ENCODE measurements at regions not wholly inside any gene's neighbourhood (a gene's known extent, or its start where the extent isn't known, plus 50 kb on each side); places are given as distances from the start of the nearest gene placed in this dataset.

DNA sequence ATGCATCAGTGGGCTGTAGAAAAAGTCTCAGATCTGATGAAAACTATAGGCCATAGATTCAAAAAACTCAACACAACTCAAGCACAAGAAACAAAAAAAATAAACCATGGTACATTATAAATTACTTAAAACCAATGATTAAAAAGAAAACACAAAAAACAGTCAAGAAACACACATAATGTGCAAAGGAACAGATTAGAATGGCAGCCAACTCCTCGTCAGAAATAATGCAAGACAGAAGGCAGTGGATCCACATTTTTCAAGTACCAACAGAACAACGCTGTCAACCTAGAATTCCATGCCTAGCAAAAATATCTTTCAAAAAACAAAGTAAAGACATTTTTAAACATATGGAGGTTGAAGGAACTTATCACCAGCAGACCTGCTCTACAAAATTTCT lies 69.7 kb downstream of the PSMB1 start:
- H3K36me3 Mint-ChIP-seq = no peaks in the 10 kb centered on the region
- H3K9me3 Mint-ChIP-seq = no peaks in the 10 kb centered on the region
- H3K4me1 Mint-ChIP-seq = no peaks in the 10 kb centered on the region
- CTCF ChIA-PET = no interaction called here
- no peak for DNase-seq
- no peak overlapping the region for H3K27ac Mint-ChIP-seq
- no peak overlapping the region for H3K4me3 Mint-ChIP-seq
- peaks cover 12% of the 10 kb centered on the region for H3K27me3 Mint-ChIP-seq

DNA sequence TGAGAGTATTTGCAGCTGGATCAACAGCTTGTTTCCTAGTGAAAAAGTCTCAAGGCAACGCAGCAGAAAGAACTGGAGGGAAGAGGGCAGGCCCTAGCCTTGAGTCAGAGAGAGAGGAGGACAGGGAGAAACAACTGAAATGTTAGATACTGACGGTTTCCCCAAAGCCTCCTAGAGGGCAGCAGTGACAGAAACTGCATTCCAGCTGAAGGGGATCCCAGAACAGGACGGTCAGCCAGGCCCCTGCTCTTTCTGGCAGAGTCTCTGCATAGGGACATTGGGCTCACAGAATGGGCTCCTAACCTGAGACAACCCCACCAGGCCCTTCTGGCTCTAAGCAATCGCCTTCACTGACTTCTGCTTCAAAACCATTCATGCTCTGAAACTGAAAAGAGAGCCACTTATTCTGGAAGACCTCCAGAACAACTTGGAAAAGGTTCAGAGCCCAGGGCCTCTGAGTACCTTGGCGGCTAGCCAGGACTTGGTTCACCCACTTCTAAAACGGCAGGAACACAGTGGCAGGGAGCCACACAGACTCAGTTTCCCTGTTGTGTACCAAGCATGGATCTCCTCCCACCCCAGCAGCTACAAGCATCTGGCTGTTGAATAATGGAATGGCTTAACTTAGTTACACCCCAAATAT lies 72.9 kb downstream of the PSMB1 start:
- no peak for DNase-seq
- CTCF ChIA-PET = no interaction called here
- H3K27me3 Mint-ChIP-seq = peaks cover 7% of the 10 kb centered on the region
- no peak overlapping the region for H3K27ac Mint-ChIP-seq
- H3K4me1 Mint-ChIP-seq = no peaks in the 10 kb centered on the region
- H3K36me3 Mint-ChIP-seq = no peaks in the 10 kb centered on the region
- H3K4me3 Mint-ChIP-seq = no peak overlapping the region
- H3K9me3 Mint-ChIP-seq = no peaks in the 10 kb centered on the region

DNA sequence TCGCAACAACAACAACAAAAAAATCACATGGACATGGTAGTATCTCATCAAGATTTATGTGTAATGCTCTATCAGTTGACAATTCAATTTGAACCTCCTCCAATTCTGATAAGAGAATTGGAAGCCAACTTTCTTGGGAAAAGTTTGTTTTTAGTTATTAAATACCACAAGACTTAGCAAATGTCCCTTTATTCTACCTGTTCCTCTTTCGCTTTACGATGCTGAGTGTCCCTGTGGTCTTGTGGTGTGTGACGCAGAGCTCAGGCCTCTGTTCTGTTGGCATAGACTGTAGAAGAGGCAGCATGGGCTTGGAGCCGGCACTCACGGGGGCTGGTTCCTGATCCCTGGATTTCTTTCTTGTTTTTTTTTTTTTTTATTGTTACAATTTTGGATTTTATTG lies 76.7 kb downstream of the PSMB1 start:
- Mint-ChIP-seq H3K4me1 (no peaks in the 10 kb centered on the region), H3K9me3 (no peaks in the 10 kb centered on the region), H3K36me3 (no peaks in the 10 kb centered on the region), H3K27ac (no peak overlapping the region), H3K4me3 (no peak overlapping the region), H3K27me3 (peaks cover 4% of the 10 kb centered on the region)
- no peak for DNase-seq
- CTCF ChIA-PET = no interaction called here

DNA sequence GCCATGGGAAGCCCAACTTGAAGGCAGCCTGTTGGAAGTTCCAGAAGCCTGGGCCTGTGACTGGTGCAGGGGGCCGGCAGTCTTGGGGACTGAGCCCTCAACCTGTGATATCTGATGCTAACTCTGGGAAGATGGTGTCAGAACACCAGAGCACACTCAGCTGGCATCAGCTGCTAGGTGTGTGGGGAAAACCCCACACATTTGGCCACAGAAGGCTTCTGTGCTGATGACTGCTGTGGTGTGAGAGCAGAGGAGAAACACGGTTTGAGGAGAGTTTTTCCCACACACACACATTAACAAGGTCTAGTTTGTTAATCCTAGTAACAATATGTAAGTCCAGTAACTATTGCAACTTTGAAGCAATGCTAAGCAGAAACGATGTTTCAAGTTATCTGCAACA lies 78.0 kb downstream of the PSMB1 start:
- CTCF ChIA-PET = no interaction called here
- Mint-ChIP-seq H3K27ac (no peak overlapping the region), H3K4me3 (no peak overlapping the region), H3K27me3 (no peaks in the 10 kb centered on the region), H3K9me3 (no peaks in the 10 kb centered on the region), H3K4me1 (no peaks in the 10 kb centered on the region), H3K36me3 (no peaks in the 10 kb centered on the region)
- no peak for DNase-seq

DNA sequence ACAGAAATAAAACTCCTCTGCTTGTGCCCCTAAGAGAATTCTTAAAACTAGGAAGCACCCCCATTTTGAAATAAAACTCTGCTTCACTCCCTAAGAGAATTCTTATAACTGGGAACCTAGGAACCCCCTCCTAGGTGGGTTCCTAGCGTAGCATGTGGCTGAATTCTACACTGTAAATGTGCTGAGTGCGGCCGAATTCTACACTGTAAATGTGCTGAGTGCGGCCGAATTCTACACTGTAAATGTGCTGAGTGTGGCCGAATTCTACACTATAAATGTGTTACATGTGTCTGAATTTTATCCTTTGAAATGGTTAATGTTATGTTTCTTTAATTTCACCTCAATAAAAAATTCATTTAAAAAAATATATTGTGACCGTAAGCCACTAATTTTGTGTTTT lies 79.3 kb downstream of the PSMB1 start:
- H3K9me3 Mint-ChIP-seq = no peaks in the 10 kb centered on the region
- H3K27me3 Mint-ChIP-seq = no peaks in the 10 kb centered on the region
- H3K27ac Mint-ChIP-seq = no peak overlapping the region
- CTCF ChIA-PET = no interaction called here
- no peak for DNase-seq
- no peak overlapping the region for H3K4me3 Mint-ChIP-seq
- H3K4me1 Mint-ChIP-seq = no peaks in the 10 kb centered on the region
- no peaks in the 10 kb centered on the region for H3K36me3 Mint-ChIP-seq

DNA sequence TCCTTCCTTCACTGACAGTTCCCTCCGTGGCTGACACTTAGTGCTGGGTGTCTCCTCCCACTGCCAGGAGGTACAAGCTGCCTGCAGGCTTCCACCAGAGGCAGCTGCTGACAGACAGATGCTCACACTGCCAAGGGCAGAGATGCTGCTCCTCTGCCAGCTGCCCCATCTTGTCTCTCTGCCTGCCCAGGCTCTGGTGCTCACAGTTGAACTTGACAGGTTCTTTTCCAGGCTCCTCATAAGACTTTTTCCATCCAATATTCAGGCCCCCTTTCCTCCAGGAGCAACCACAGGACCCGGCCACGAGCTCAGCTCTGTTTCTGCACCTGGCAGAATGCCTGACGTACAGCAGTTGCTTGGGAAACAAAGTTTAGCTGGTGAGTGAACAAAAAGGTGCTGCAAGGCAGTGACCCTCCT lies 79.8 kb downstream of the PSMB1 start:
- Mint-ChIP-seq H3K27me3 (no peaks in the 10 kb centered on the region), H3K36me3 (peaks cover under 1% of the 10 kb centered on the region), H3K9me3 (peaks cover 1% of the 10 kb centered on the region), H3K27ac (no peak overlapping the region), H3K4me3 (no peak overlapping the region), H3K4me1 (no peaks in the 10 kb centered on the region)
- CTCF ChIA-PET = no interaction called here
- no peak for DNase-seq

DNA sequence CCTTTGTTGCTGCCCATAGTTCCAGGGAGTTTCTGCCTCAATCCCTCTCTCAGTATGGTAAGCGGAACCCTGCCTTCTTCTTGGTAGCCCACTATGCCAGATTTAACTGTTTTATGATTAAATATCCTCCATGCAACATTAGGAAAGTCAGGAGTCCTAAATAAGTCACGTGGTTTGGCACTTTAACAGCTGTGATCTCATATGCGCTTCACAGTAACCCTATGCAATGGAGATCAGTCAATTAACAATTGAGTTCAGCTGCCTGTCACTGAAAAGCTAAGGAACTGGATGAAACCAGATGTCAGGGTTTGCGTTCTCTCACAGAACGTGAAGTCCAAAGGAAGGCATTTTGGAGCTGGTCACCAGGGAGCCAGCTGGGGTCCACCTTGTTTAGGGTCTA lies 81.6 kb downstream of the PSMB1 start:
- peaks cover 3% of the 10 kb centered on the region for H3K36me3 Mint-ChIP-seq
- no peaks in the 10 kb centered on the region for H3K27me3 Mint-ChIP-seq
- H3K27ac Mint-ChIP-seq = no peak overlapping the region
- peaks cover 9% of the 10 kb centered on the region for H3K9me3 Mint-ChIP-seq
- DNase-seq = no peak
- CTCF ChIA-PET = no interaction called here
- H3K4me1 Mint-ChIP-seq = no peaks in the 10 kb centered on the region
- no peak overlapping the region for H3K4me3 Mint-ChIP-seq

DNA sequence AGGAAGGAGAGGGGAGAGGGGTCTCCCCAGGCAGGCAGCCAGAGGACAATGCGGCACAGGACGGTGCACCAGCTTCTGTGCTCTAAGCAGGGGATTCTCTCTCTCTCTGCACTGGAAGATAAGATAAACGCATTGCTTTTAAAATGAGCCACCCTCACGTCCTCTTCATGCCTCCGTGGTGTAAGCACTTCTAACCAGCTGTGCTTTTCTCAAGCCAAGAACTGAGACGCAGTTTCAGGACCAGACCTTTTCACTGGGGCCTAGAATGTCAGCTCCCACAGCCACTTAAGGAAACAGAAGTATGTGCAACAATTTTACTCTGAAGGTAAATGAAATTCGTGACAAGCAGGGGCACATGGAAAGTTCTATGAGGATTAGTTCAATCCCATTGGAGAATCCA lies 82.4 kb downstream of the PSMB1 start:
- no peak for DNase-seq
- H3K9me3 Mint-ChIP-seq = peaks cover 12% of the 10 kb centered on the region
- CTCF ChIA-PET = interaction anchor here (0.6 kb wide), 1 partner anchor 1862 kb away, joined by 3 read pairs; no protein-coding TSS in a partner anchor
- no peaks in the 10 kb centered on the region for H3K27me3 Mint-ChIP-seq
- peaks cover 3% of the 10 kb centered on the region for H3K36me3 Mint-ChIP-seq
- no peak overlapping the region for H3K4me3 Mint-ChIP-seq
- no peak overlapping the region for H3K27ac Mint-ChIP-seq
- H3K4me1 Mint-ChIP-seq = no peaks in the 10 kb centered on the region

DNA sequence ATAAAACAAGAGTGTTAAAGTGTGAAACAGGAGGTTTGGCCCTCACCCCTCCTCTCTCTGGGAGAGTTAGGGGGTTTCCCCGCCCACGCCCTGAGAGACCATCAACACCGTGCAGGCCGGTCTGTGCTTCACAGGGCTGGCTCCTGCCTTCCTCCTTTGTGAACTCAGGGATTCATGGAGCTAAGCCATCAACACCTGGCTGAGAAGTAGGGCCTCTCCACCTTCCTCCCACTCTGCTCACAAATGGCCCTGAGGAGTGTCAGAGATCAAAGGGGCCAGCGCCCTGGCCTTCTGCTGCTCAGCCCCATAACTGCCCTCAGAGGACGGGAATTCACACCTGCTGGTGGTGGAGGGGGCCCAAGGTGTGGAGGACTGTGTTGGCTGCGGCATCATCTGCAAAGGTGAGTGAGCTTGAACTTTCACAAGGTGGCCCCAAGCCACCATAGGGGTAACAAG lies 88.6 kb downstream of the PSMB1 start:
- no peak overlapping the region for H3K27ac Mint-ChIP-seq
- peaks cover 5% of the 10 kb centered on the region for H3K4me1 Mint-ChIP-seq
- peaks cover 18% of the 10 kb centered on the region for H3K27me3 Mint-ChIP-seq
- no peak overlapping the region for H3K4me3 Mint-ChIP-seq
- peaks cover 3% of the 10 kb centered on the region for H3K36me3 Mint-ChIP-seq
- CTCF ChIA-PET = no interaction called here
- H3K9me3 Mint-ChIP-seq = peaks cover 15% of the 10 kb centered on the region
- no peak for DNase-seq

DNA sequence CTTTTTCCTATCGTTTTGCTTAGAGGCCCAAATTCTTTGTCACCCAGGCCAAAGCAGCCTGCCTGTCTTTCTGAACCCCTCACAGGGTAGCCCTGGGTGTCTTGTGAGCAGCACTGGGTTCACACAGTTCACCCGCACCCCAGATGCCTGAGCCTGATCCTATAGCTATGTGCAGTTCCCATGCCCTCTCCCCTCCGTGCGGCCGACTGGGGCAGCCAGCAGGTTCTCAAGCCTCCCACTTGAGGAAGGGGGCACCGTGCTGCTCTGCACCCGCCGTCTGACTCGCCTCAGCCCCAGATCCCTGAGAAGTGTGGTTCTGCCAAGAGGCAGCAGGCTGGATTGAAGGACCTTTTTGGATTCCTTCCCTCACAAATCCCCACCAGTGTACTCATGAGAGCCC lies 89.0 kb downstream of the PSMB1 start:
- H3K4me1 Mint-ChIP-seq = peaks cover 7% of the 10 kb centered on the region
- no peak overlapping the region for H3K4me3 Mint-ChIP-seq
- H3K36me3 Mint-ChIP-seq = peaks cover 3% of the 10 kb centered on the region
- H3K27ac Mint-ChIP-seq = no peak overlapping the region
- CTCF ChIA-PET = no interaction called here
- peaks cover 21% of the 10 kb centered on the region for H3K27me3 Mint-ChIP-seq
- no peak for DNase-seq
- H3K9me3 Mint-ChIP-seq = peaks cover 15% of the 10 kb centered on the region

DNA sequence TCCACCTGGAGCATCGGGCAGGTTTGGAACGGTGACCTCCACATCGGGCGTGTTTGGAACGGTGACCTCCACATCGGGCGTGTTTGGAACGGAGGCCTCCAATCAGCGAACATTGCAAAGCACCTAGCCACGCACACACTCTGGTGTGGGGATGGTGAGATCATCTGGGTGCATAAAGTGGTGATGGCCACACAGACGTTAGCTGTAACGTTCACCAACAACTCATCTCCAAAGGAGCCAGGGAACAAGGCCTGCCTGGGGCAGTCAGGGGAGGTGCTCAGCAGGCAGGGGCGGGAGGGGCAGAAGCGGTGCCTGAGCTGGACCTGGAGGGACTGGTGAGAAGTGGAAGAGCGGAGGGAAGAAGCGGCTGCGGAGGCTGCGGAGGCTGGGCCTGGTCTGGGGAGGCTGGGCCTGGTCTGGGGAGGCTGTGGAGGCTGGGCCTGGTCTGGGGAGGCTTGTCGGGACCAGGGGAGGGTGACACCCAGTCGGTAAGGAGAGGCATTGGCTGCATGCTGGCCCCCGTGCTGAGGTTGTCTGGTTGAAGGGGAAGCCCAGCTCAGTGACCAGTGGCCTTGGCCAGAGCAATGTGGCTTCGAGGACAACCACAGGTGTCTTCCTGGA lies 89.9 kb downstream of the PSMB1 start:
- Mint-ChIP-seq H3K36me3 (peaks cover 1% of the 10 kb centered on the region), H3K9me3 (peaks cover 12% of the 10 kb centered on the region), H3K4me1 (peaks cover 7% of the 10 kb centered on the region), H3K4me3 (no peak overlapping the region), H3K27ac (no peak overlapping the region), H3K27me3 (peaks cover 21% of the 10 kb centered on the region)
- CTCF ChIA-PET = no interaction called here
- DNase-seq = no peak

DNA sequence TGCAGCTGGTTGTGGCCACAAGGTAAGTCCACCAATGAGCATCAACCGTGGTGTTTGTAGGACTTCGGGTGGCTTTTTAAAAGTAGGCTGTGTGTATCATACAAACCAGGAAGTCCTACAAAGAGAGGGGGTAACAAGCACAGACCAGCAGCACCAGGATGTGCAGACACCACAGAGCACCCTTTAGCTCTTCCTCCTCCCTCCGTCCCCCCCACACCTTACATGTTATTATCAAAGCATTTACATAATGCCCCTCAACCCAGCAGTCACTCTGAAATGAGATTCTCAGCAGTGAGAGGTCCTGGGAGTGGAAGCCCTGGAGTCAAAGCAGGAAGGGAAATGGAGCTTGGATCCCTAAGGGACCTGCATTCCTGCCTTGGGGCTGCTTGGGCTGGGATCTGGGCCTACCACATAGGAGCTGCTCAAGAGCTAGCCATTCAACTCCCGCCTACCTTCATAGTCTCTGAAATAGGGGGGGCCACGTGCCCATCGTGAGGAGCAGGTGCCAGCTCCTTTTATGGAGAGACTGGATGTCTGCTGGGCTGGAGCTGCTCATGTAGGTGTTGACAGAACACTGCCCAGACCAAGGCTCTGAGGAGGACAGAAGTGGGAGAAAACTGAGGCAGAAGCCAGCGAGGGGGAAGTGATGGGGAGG lies 90.6 kb downstream of the PSMB1 start:
- DNase-seq = no peak
- Mint-ChIP-seq H3K4me1 (peaks cover 7% of the 10 kb centered on the region), H3K36me3 (no peaks in the 10 kb centered on the region), H3K4me3 (no peak overlapping the region), H3K9me3 (peaks cover 5% of the 10 kb centered on the region), H3K27ac (no peak overlapping the region), H3K27me3 (peaks cover 21% of the 10 kb centered on the region)
- CTCF ChIA-PET = no interaction called here

DNA sequence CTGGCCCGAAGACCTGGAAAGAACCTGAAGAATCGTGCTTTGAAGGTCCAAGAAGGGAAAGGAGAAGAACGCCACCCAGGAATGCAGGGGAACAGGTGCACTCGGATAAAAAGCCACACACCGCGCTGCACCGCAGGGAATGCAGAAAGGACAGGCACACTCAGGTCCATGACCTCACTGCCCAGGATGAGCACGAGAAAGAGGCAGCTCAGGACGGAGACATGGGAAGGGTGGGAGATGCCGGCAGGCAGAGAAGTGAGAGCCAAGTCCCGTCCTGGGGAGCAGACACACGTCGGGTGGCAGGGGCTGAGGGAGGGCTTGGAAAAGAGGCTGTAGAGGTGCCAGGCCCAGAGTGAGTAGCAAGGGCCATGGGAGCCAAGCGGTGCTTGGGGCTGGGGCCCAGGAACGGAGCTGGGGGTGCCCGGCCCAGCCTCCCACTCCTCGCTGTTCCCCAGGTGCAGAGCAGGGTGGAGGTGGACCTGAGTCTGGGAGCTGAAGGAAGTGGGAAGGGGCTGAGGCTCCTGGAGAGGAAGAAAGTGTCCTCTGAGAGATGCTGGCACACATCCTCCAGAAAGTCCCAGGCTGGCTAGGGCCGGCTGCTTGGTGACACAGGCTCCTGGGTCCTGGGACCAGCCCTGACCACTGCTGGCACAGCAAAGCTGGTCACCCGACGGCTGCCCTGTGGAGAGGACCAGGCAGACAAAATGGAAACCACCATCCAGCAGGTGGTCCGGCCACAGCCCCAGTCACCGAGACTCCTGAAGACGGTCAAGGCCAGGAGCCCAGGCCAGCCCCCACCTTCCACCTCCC lies 91.3 kb downstream of the PSMB1 start:
- H3K36me3 Mint-ChIP-seq = no peaks in the 10 kb centered on the region
- H3K4me3 Mint-ChIP-seq = no peak overlapping the region
- peaks cover 21% of the 10 kb centered on the region for H3K27me3 Mint-ChIP-seq
- no peak overlapping the region for H3K27ac Mint-ChIP-seq
- H3K4me1 Mint-ChIP-seq = peaks cover 7% of the 10 kb centered on the region
- CTCF ChIA-PET = no interaction called here
- DNase-seq = no peak
- H3K9me3 Mint-ChIP-seq = peaks cover 5% of the 10 kb centered on the region

DNA sequence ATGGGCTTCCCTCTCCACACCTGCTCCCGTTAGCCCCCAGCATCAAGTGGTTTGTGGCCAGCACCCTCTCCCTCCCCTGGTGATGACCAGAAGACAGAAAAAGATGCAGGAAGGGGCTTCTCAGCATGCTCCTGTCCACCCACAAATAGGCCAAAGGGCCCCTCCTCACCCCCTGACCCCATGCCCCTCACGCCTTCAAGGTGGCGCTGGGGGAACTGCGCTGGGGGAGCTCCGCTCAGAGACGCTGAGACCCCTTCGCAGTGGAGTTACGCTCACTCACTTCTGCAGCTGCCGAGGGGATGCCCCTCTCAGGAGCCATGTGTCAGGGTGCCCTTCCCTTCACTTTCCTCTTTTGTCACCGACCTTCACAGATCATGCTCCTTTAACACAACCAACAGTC lies 92.0 kb downstream of the PSMB1 start:
- H3K4me3 Mint-ChIP-seq = no peak overlapping the region
- H3K4me1 Mint-ChIP-seq = peaks cover 7% of the 10 kb centered on the region
- peaks cover 21% of the 10 kb centered on the region for H3K27me3 Mint-ChIP-seq
- no peaks in the 10 kb centered on the region for H3K36me3 Mint-ChIP-seq
- CTCF ChIA-PET = no interaction called here
- H3K9me3 Mint-ChIP-seq = peaks cover 5% of the 10 kb centered on the region
- DNase-seq = no peak
- H3K27ac Mint-ChIP-seq = no peak overlapping the region
